GM12872 (cell line): ENCODE measurements at regions not wholly inside any gene's neighbourhood (a gene's known extent, or its start where the extent isn't known, plus 50 kb on each side); places are given as distances from the start of the nearest gene placed in this dataset.

ENCODE experiments used
- TF ChIP-seq, protein P1 (sequence below): IDR thresholded peaks from 3 replicates; pipeline ENCODE4 v1.5.1; 2011; ENCODE audit warnings: low read depth, mild to moderate bottlenecking, low read length, moderate library complexity; ENCODE audit not compliant: insufficient read depth

DNA sequence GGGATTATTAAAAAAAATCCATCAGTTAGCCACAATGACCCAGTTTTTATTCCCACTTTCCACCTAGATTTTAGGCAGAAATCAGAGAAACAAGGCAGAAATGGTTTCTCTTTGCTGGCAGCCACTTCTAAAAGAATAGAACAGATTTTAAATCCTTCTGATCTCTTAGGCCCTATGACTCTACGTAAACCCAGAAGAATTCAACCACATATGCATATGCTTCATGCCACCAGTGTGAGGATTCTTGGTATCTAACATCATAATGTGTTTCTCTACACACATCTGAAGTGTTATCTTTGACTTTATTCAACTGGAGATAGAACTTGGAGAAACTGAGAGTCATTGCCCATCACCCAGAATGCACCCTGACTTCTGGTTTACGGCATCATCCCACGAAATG, 128.7 kb upstream of the TANK start:
- TF ChIP-seq, protein P1, sequence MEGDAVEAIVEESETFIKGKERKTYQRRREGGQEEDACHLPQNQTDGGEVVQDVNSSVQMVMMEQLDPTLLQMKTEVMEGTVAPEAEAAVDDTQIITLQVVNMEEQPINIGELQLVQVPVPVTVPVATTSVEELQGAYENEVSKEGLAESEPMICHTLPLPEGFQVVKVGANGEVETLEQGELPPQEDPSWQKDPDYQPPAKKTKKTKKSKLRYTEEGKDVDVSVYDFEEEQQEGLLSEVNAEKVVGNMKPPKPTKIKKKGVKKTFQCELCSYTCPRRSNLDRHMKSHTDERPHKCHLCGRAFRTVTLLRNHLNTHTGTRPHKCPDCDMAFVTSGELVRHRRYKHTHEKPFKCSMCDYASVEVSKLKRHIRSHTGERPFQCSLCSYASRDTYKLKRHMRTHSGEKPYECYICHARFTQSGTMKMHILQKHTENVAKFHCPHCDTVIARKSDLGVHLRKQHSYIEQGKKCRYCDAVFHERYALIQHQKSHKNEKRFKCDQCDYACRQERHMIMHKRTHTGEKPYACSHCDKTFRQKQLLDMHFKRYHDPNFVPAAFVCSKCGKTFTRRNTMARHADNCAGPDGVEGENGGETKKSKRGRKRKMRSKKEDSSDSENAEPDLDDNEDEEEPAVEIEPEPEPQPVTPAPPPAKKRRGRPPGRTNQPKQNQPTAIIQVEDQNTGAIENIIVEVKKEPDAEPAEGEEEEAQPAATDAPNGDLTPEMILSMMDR, result no peak

DNA sequence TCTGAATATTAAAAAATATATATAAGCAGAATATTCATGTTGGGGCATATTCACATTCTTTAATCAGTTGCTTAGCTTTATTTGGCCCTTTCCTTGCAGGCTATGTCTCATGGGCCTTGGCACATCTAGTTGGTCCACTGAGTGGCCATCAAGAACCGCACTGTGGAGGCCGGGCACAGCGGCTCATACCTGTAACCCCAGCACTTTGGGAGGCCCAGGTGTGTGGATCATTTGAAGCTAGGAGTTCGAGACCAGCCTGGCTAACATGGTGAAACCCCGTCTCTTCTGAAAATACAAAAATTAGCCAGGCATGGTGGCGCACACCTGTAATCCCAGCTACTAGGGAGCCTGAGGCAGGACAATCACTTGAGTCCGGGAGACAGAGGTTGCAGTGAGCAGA, 127.6 kb upstream of the TANK start:
- TF ChIP-seq, protein P1, result no peak

DNA sequence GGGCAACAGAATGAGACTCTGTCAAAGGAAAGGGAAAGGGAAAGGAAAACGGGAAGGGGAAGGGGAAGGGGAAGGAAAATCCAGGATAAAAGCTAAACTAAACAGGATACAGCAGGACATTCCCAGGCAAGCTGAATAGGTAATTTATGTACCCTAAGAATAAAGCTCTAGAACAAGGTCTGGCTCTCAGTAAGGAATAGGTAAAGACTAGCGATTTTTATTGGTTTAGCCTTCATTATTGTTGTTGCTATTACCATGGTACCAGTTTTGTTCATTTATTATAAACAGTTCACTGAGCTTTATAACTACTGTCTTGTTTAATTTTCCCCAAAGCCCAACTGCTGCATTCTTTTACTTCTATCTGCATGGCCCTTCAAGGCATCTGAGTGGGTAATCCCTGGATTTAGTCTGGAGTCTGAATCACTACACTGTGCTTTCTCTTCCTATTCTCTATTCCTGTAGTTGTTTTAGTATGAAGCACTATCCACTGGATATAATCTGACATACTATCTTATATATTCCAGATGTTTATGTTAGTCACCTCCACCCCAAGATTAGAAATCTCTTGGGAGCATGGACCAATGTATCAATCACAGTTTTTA, 127.1 kb upstream of the TANK start:
- TF ChIP-seq, protein P1, result no peak

DNA sequence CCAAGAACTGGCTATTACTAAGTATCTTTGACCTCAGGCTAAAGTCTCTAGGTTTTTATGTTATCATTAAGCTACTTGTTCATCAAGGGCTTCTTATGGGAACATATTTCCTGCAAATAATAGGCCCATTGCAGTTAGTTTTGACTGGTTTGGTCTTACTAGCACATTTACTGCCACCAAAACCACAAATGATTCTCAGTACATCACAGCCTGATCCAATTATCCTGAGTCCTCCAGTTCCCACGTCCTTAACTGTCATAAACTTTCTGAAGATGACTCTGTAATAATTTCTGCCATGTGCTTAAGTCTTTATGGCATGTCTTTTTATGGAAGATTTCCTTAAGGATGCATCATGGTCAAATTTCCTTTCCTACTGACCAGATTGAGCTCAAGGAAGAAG, 123.3 kb upstream of the TANK start:
- TF ChIP-seq, protein P1, result no peak

DNA sequence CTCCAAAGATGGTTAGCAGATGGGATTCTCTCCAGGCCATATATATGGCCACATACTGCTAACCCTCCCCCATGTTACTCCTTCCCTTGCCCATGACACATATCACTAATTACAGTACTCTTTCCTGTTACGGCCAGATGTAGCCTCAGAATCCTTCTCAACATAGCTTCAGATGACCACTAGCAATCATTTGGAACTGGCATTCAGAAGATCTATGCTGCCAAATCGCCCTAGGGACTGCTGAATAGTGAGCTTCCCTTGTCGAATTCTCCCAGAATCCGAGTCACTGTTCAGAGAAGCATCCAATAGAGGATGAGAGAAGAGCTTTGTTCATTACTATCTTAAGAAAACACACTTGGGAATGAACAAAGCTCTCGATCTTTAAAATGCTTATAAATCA, 121.2 kb upstream of the TANK start:
- TF ChIP-seq, protein P1, result no peak

DNA sequence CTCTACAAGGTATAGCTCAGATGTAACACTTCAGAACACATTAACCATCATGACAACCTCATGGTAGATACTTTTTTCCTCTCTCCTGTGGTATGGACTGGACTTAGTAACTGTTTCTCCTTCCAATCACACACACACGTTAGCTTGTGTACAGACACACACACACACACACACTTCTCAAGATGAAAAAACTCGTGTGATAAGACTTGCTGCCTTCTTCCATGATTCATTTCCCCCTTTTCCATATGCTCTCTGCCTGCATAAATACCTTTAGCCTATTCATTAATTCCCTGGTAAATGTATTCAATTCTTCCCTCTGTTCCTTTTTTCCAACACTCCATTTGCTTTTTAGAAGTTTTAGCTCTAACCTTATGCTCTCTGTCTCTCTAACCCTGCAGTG, 118.9 kb upstream of the TANK start:
- TF ChIP-seq, protein P1, result no peak

DNA sequence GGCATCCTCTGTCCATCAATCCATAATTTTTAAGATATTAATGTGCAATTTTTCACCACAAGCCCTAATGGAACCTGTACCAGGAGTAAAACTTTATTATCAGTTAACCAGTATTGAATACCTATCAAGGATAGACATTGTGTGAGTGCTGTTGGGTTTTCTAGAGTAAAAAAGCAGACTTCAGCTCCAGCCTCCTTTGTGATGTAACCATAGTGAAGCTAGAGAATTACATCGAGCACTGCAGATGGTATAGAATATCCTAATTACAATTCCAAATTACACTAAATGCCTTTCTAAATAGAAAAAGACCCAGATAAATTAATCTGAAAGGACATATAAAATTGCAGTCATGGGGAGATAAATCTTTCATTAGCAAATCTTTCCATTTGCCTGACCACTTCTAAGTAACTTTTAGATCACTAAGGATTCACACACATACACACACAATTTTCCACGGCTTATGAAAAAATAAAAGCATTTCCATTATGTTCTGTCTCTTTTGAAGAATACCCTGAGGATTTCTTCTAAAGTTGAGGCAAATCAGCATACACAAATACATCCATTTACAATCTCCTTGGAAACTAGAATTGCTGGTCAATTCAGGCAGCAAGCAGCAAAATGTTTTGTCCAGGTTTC, 117.1 kb upstream of the TANK start:
- TF ChIP-seq, protein P1, result no peak
